Testis (tissue), 2 donors: ENCODE measurements at regions not wholly inside any gene's neighbourhood (a gene's known extent, or its start where the extent isn't known, plus 50 kb on each side); places are given as distances from the start of the nearest gene placed in this dataset.
A peak's percentile ranks its signal among the peaks of the same experiment; 100 is the strongest.

Experiments used
- DNase-seq: peaks from one replicate; pipeline ENCODE4 v3.0.0-alpha.2; 2019
- H3K27ac ChIP-seq, 2 donors: fragments of 200-600 bp; sonication (generic); one replicate each; pipeline ENCODE4 v1.5.1; 2019
- H3K27me3 ChIP-seq: fragments of 200-600 bp; sonication (generic); one replicate; pipeline ENCODE4 v1.5.1; 2019
- H3K36me3 ChIP-seq: fragments of 200-600 bp; sonication (generic); one replicate; pipeline ENCODE4 v1.5.1; 2017; ENCODE audit warnings: low read depth; ENCODE audit errors: missing control alignments
- H3K4me1 ChIP-seq: fragments of 200-600 bp; sonication (generic); one replicate; pipeline ENCODE4 v1.5.1; 2019
- H3K4me3 ChIP-seq, 2 donors: fragments of 200-600 bp; sonication (generic); one replicate each; pipeline ENCODE4 v1.5.1; 2017 to 2019
- H3K9me3 ChIP-seq: fragments of 200-600 bp; sonication (generic); one replicate; pipeline ENCODE4 v1.5.1; 2017
- CTCF ChIP-seq, 3 experiments: fragments of 450-650 bp in 2 of 3; fragments of 200-600 bp in 1 of 3; sonication (generic) in 1 of 3; IDR thresholded peaks; one replicate each; pipeline ENCODE4 v1.5.1; 2016 to 2019; ENCODE audit warnings: antibody characterized with exemption in 3 of 3, mild to moderate bottlenecking in 2 of 3, moderate library complexity in 1 of 3
- POLR2A ChIP-seq: fragments of 450-650 bp; IDR thresholded peaks from one replicate; pipeline ENCODE4 v1.6.1; 2017; ENCODE audit warnings: antibody characterized with exemption, mild to moderate bottlenecking, moderate library complexity
- WGBS, 2 donors: methylation state at CpG; one replicate each; pipeline ENCODE4 v1.1.5; 2018; 5-methylcytosine and 5-hydroxymethylcytosine counted together
- intact Hi-C: fragments of 100-400 bp; cut with DNase I; formaldehyde crosslinking; loops from one replicate; pipeline ENCODE4 v1.15.1; 2023; ENCODE audit warnings: low total_unique reads

- Histone ChIP-seq H3K27me3 (no peaks in the 10 kb centered on the region), H3K4me3 (no peak overlapping the region), H3K36me3 (no peaks in the 10 kb centered on the region), H3K4me1 (no peaks in the 10 kb centered on the region), H3K9me3 (no peaks in the 10 kb centered on the region), H3K27ac (no peak overlapping the region)
- no peak for DNase-seq
- TF ChIP-seq POLR2A (no peak), CTCF (IDR thresholded peaks at IDR 0.05) (no peak)
- WGBS, 2 donors: 77 to 86% methylated on average over 1 of the region's 1 CpG
- intact Hi-C loops: no loop called here
Measured at GRCh38 chr5:145242551-145242950, 592.6 kb downstream of the PRELID2 start.

DNA sequence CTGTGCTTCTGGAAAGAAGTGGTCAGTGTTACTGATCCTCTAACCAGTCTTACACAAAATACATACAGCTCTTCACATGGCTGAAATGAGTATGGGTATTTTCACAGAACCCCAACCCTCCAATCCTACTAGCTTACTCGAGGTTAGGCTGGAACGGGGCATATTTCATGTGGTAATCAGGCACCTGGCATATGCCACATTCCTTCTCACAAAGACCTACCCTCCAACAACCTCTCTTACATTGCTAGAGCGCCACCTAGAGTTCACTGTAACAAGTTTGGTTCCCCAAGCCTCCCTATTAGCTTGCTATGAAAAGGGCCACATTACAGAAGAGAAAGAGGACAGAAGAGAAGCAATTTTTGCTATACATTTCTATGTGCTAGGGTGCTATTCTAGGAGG is 597.3 kb downstream of the PRELID2 start:
- DNase-seq: peak; percentile 69
- Histone ChIP-seq H3K9me3 (no peaks in the 10 kb centered on the region), H3K27ac (no peak overlapping the region), H3K27me3 (no peaks in the 10 kb centered on the region), H3K4me3 (no peak overlapping the region), H3K36me3 (no peaks in the 10 kb centered on the region), H3K4me1 (no peaks in the 10 kb centered on the region)
- WGBS, 2 donors: 16 to 20% methylated on average over 3 of the region's 3 CpGs
- TF ChIP-seq CTCF (IDR thresholded peaks at IDR 0.05) (peak in 2 of 3 experiments; percentile 29 to 35), POLR2A (no peak)
- intact Hi-C loops: no loop called here

DNA sequence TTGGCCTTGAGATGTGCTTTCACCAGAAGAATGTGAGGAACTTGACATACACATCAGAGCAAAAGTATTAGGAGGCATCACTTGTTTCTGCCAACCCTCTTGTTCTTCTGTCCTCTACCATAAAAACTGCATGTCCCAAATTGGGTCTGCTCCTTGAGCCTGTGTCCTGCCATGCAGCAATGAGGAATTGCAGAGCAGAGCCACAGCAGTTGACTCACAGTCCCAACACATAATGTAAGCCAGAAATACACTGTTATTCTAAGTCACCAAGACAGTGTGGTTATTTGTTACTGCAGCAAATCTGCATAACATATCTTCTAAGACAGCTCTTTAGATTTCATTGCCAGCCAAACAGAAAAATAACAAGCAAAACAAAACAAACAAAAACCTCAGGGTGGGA is 598.2 kb downstream of the PRELID2 start:
- H3K9me3 ChIP-seq: no peaks in the 10 kb centered on the region
- intact Hi-C loops: no loop called here
- H3K4me3 ChIP-seq: no peak overlapping the region
- no peaks in the 10 kb centered on the region for H3K4me1 ChIP-seq
- H3K27ac ChIP-seq: no peak overlapping the region
- TF ChIP-seq CTCF (IDR thresholded peaks at IDR 0.05) (no peak), POLR2A (no peak)
- H3K27me3 ChIP-seq: no peaks in the 10 kb centered on the region
- DNase-seq: no peak
- no peaks in the 10 kb centered on the region for H3K36me3 ChIP-seq

DNA sequence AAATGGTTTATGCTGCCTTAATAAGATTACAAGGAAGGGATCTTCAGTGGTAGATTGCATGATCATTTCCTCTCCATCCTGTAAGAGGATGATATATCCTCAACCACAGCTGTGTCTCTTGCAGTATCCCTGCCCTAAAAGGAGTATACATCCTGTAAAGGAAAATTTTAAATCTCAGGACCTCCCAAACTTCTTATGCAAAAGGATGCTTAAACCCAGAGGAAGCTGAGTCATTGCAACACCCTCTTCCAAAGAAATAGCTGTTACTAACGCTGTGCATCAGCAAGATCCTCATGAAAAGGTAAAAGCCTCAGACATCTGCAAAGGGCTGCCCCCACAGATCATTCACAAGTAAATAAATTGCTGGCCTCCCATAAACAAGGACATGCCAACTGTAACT is 599.0 kb downstream of the PRELID2 start:
- intact Hi-C loops: no loop called here
- Histone ChIP-seq H3K27me3 (no peaks in the 10 kb centered on the region), H3K9me3 (no peaks in the 10 kb centered on the region), H3K4me1 (no peaks in the 10 kb centered on the region), H3K27ac (no peak overlapping the region), H3K4me3 (no peak overlapping the region), H3K36me3 (no peaks in the 10 kb centered on the region)
- no peak for TF ChIP-seq POLR2A
- TF ChIP-seq CTCF (IDR thresholded peaks at IDR 0.05): no peak
- 61 to 79% methylated on average over 1 of the region's 1 CpG for WGBS, 2 donors
- no peak for DNase-seq

GRCh38 chr5:145233461-145233860 is 601.7 kb downstream of the PRELID2 start:
- intact Hi-C loops: no loop called here
- H3K4me3 ChIP-seq: no peak overlapping the region
- 77 to 86% methylated on average over 3 of the region's 3 CpGs for WGBS, 2 donors
- H3K36me3 ChIP-seq: no peaks in the 10 kb centered on the region
- no peak for TF ChIP-seq POLR2A
- TF ChIP-seq CTCF (IDR thresholded peaks at IDR 0.05): no peak
- H3K9me3 ChIP-seq: no peaks in the 10 kb centered on the region
- H3K27ac ChIP-seq: no peak overlapping the region
- H3K4me1 ChIP-seq: no peaks in the 10 kb centered on the region
- no peak for DNase-seq
- H3K27me3 ChIP-seq: no peaks in the 10 kb centered on the region
